HEK293T (cell line): ENCODE measurements at regions not wholly inside any gene's neighbourhood (a gene's known extent, or its start where the extent isn't known, plus 50 kb on each side); places are given as distances from the start of the nearest gene placed in this dataset.

Experiments used
- ARNT ChIP-seq: fragments of 450-650 bp; IDR thresholded peaks from 2 replicates; pipeline ENCODE4 v1.6.1; 2017; ENCODE audit warnings: mild to moderate bottlenecking
- ELF4 ChIP-seq: fragments of 450-650 bp; IDR thresholded peaks from 2 replicates; pipeline ENCODE4 v1.6.1; 2017; ENCODE audit warnings: antibody characterized with exemption
- FOXA1 ChIP-seq: fragments of 450-650 bp; IDR thresholded peaks from 2 replicates; pipeline ENCODE4 v1.6.1; 2016; ENCODE audit warnings: mild to moderate bottlenecking
- FOXK2 ChIP-seq: fragments of 450-650 bp; IDR thresholded peaks from 2 replicates; pipeline ENCODE4 v1.6.1; 2016; ENCODE audit warnings: mild to moderate bottlenecking
- FOXM1 ChIP-seq: fragments of 450-650 bp; IDR thresholded peaks from 2 replicates; pipeline ENCODE4 v1.6.1; 2017; ENCODE audit warnings: mild to moderate bottlenecking, borderline replicate concordance
- SP1 ChIP-seq: fragments of 450-650 bp; IDR thresholded peaks from 2 replicates; pipeline ENCODE4 v1.6.1; 2017
- SUZ12 ChIP-seq: fragments of 450-650 bp; IDR thresholded peaks from 2 replicates; pipeline ENCODE4 v1.6.1; 2016; ENCODE audit warnings: mild to moderate bottlenecking
- TARDBP ChIP-seq: fragments of 450-650 bp; IDR thresholded peaks from 2 replicates; pipeline ENCODE4 v1.6.1; 2016

- TF ChIP-seq SP1 (no peak), SUZ12 (no peak), TARDBP (no peak), ARNT (no peak), FOXM1 (no peak), ELF4 (no peak), FOXA1 (no peak), FOXK2 (no peak)
Observed at GRCh38 chr2:51781691-51782090, 749.8 kb upstream of the NRXN1 start.
